OCI-LY7 (cell line): ENCODE measurements at regions not wholly inside any gene's neighbourhood (a gene's known extent, or its start where the extent isn't known, plus 50 kb on each side); places are given as distances from the start of the nearest gene placed in this dataset.

Experiments
- EZH2phosphoT487 ChIP-seq: fragments of 200-600 bp; sonication (generic); IDR thresholded peaks from 2 replicates; pipeline ENCODE4 v1.6.1; 2018; ENCODE audit warnings: low read depth, borderline replicate concordance, mild to moderate bottlenecking, mixed run types, antibody characterized with exemption, low read length, moderate library complexity, mixed read lengths
- TF ChIP-seq, protein P1 (sequence below): fragments of 200-600 bp; sonication (generic); conservative IDR thresholded peaks from 2 replicates; pipeline ENCODE4 v1.5.1; 2014; ENCODE audit warnings: mild to moderate bottlenecking, antibody characterized with exemption, low read length, moderate library complexity, mixed read lengths

DNA sequence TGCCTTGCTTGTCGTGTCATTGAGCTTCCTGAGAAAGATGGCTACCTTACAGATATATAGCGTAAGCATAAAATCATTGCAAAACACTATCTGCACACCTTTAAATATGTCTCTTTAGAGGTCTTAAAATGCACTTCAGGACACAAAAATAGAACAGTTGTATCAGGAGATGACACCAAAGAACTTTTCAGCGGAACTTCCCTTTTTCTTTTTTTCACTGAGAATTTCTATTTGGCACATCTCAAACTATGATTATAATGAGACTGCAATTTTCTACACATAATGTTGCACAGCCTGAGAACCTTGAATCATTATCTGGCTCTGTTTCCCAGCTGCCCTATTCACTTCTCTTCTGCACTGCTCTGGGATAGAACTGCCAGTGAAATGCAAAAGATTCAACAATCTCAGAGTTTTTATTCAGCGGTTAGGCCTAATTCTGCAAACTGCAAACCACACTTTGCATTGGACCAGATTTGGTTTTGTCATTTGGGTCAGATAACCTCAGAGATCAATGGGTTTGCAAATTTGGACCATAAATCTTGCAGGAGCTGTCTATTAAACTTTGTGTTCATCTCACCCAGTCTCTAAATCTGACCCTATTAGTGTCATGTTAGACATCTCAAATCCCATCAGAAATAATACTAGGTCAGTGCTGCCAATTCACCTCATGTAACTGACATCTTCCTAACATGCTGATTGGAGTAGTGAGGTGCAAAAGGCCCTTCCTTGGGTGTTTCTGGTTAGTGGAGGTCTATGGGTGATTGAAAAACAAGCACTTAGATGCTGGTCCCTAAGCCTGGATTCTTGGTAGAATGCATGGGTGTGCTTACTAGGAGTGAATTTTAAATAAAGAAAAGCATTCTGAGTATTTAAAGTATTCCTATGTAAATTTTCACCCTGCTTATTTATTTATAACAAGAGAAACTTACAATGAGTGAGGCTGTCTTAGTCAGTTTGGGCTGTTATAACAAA, 382.7 kb downstream of the UTRN start:
- TF ChIP-seq, protein P1, sequence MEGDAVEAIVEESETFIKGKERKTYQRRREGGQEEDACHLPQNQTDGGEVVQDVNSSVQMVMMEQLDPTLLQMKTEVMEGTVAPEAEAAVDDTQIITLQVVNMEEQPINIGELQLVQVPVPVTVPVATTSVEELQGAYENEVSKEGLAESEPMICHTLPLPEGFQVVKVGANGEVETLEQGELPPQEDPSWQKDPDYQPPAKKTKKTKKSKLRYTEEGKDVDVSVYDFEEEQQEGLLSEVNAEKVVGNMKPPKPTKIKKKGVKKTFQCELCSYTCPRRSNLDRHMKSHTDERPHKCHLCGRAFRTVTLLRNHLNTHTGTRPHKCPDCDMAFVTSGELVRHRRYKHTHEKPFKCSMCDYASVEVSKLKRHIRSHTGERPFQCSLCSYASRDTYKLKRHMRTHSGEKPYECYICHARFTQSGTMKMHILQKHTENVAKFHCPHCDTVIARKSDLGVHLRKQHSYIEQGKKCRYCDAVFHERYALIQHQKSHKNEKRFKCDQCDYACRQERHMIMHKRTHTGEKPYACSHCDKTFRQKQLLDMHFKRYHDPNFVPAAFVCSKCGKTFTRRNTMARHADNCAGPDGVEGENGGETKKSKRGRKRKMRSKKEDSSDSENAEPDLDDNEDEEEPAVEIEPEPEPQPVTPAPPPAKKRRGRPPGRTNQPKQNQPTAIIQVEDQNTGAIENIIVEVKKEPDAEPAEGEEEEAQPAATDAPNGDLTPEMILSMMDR = no peak
- no peak for TF ChIP-seq EZH2phosphoT487
